HG03039 (cell line): ENCODE measurements at regions not wholly inside any gene's neighbourhood (a gene's known extent, or its start where the extent isn't known, plus 50 kb on each side); places are given as distances from the start of the nearest gene placed in this dataset.
"Not testable (repeated sequence)": the region's sequence is repeated elsewhere in the genome, so short reads cannot be mapped to it uniquely, and the experiment has no call there.

Experiments
- ATAC-seq: cut with Tn5 transposase; IDR thresholded peaks from one replicate; pipeline ENCODE4 v1.9.1; 2021; ENCODE audit warnings: mild to moderate bottlenecking, moderate library complexity; ENCODE audit not compliant: unreplicated experiment

DNA sequence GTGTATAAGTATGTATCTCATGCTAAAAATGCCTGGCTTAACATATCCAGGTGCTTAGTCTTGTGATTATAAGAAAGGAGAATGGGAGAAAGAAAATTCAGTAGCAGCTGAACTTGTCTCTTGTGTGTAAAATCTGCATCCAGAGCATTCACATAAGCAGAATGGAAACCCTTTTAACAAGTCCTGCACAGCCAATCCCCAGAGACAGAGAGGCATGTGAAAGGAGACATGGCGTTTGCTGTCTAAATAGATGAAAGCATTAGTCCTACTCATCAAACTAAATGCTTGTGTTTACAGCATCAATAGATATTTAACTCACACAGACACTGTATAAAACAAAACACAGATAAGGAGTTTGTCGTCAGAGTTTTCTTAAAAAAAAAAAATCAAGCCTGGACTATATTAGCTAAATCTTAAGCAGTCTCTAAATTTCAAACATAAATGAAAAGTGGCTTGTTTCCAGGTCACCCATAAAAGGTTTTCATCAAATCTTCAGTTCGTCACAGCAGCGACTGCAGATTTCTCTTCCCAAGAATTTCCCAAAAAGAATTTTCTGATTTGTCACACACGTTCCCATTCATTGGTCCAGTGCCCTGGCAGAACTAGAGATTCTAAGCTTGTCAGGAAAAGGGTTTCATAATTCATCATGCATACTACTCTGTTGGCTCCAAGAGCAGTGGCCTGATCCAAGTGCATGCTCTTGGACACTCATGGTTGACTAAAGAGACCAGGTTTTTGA, 249.2 kb downstream of the BTG1 start:
- no peak for ATAC-seq

GRCh38 chr12:91894911-91895310, 250.7 kb downstream of the BTG1 start:
- ATAC-seq, result no peak

DNA sequence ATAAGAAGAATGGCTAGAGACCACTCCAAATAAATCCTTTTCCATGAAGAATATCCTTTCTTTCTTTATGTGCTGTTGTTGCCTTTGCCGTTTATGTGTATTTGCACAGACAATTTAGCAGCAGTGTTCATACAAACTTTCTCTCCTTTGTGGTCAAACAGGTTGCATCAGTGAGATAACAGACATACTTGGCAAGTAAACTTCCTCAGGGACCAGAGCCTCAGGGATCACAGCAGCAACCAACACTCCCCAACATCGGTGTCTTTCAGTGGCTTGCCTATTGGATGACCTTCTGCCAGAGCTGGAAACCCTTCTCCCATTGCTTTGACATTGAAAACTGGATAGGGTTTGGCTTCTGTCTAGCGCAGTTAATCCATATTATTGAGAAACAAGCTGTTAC, 252.2 kb downstream of the BTG1 start:
- ATAC-seq, result no peak

DNA sequence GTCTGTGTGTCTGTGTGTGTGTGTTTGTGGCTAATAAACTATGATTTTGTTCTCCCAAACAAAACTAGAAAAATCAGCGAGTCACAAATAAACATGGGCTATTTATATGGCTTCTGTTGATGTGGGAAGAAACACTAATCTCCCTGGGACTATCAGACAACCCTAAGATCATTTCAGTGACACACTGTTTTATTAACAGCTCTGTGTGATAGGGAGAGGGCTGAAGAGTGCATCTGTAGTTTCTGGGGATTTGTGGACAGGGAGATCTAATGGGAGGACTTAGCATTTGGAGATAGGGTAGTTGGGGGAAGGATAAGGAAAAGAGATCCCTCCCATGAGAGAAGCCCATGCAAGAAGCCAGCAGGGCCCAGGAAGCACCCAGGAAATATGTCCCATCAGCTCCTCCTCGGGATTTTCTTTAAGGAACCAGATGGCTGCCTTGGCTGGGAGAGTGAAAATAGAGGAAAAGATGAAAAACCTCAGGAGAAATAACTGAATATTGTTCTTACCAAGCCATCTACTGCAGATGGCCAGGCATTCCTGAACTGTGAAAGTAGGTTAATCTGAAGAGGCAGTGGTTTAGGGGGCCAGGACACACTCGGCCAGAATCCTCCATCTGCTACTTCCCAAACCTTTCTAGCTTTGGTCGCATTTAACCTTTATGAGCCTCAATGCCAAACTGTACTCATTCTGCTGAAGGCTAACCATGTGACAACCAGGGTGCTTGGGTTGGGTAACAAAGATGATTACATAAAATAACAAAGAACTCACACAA, 253.4 kb downstream of the BTG1 start:
- no peak for ATAC-seq

- ATAC-seq, result no peak
These were observed 254.9 kb downstream of the BTG1 start for GRCh38 chr12:91890742-91891141.

GRCh38 chr12:91889910-91890309, 255.7 kb downstream of the BTG1 start:
- ATAC-seq, result no peak

GRCh38 chr12:91889059-91889458, 256.6 kb downstream of the BTG1 start:
- ATAC-seq, result no peak

DNA sequence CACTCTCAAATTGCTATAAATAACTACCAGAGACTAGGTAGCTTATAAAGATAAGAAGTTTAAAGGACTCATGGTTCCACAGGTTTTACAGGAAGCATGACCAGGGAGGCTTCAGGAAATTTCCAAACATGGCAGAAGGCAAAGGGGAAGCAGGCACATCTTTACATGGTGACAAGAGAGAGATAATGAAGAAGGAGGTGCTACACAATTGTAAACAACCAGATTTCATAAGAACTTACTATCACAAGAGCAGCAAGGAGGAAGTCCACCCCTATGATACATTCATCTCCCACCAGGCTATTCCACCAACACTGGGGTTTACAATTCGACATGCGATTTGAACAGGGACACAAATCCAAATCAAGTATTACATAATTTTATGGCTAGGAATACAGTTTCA, 257.7 kb downstream of the BTG1 start:
- ATAC-seq, result no peak

- ATAC-seq, result no peak
These were observed 259.6 kb downstream of the BTG1 start for GRCh38 chr12:91885851-91886731.

- ATAC-seq, result no peak
These were observed 261.4 kb downstream of the BTG1 start for GRCh38 chr12:91884230-91884629.

DNA sequence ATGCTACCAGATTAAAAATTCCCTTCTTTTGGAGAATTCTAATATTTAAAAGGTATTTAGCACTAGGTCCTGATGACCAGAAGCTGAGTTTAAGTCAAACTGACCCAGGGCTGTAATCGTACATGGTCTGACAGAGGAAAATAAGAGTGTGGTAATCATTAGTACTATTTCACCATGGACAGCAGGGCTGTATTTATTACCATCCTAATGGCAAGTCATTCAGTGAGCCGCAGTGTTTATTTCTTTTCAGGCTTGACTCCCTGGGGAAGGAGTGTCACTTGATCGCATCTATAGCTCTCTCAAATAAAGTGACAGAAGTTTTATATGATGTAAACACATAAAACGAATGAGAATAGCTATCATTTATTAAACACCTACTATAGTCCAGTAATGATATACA, 261.8 kb downstream of the BTG1 start:
- ATAC-seq, result no peak

- ATAC-seq, result no peak
These were observed 262.7 kb downstream of the BTG1 start for GRCh38 chr12:91882910-91883309.

DNA sequence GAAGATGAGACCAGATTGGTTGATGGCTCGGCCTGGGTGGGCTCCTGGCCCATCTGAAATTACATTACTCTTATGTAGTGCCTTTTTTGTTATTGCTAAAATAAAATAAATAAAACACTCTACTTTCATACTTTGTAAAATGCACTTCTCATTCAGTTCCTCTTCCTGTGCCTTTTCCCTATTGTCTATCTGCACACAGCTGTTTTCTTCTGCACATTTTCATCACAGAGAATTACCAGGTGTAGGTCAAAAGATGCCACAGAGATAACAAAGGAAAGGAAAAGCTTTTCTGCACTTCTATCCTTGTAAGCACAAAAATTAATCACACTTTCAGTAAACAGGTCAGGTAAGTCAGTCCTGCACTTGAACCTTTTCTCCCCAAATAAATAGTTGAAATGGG, 265.1 kb downstream of the BTG1 start:
- no peak for ATAC-seq

DNA sequence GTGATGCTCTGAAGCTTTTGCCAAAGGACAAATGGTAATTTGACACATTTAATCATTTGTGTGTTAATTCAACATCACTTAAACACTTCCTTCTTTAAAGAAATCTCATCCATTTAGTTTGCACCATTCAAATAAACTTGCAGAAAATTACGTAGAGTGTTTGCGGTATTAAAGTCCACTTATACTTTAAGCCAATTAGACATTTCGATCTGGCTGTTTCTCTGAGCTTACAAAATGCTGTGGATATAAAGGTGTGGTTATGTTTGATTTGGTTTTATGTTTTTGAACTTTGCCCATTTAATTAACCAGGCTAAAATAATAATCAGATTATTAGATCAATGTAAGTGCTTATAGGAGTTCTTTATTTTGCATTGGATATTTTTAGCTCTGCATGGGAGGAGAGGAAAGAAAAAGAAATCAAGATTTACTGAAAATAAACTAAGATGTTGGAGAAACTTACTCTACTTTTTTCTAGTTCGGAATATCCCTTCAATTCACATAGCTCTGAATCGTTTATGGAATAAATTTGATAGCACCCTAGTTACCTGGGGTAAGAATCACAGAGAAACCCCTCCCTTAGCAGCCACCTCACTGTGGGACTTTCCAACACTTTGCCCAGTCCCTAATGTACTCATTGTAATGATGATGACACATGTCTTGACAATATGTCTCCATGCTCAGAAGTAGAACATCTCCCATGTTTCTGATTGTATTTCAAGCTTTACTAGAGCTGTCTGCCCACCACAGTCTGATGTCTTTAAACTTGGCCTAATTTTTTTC, 268.0 kb downstream of the BTG1 start:
- no peak for ATAC-seq

- ATAC-seq, result no peak
These were observed 268.6 kb downstream of the BTG1 start for GRCh38 chr12:91877022-91877421.

DNA sequence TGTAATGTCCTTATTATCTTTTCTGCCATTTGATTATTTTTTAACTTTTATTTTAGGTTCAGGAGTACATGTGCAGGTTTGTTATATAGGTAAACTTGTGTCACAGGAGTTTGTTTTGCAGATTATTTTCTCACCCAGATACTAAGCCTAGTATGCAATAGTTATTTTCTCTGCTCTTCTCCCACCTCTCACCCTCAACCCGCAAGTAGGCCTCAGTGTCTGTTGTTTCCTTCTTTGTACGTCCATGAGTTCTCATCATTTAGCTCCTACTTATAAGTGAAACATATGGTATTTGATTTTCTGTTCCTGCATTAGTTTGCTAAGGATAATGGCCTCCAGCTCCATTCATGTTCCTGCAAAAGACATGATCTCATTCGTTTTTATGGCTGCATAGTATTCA, 270.0 kb downstream of the BTG1 start:
- not testable (repeated sequence) for ATAC-seq

DNA sequence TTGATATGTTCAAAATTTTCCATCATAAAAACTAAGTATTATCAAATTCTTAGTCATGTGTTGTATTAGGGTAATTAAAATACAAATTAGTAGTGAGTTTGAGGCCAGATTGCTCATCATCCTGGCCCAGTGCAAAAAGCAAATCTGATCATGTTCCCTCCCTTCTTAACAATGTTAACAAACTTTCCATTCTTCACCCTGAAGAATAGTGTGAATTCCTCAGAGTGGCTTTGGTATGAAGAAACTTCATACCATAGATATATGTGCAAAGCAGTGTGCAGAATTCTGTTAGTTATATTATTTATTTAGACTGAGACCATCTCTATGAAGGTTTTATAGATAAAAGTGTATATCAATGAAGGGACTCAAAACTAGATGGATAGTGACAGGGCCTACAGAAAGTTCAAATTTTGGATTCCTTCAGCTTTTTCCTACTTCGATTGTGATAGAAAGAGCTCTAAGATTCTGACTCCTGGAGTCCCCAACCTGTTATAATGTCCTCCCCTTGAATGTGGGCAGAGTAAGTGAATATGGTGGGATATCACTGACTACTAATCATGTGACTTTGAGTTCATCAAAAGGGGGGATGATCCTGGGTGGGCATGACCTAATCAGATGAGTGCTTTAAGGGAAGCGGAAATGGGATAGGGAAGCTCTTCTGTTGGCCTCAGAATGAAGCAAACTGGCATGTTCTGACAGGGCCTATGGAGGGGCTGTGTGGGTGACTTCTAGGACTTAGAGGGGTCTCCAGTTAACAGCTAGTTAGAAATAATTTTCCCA, 271.4 kb downstream of the BTG1 start:
- no peak for ATAC-seq

GRCh38 chr12:91871751-91872150, 273.9 kb downstream of the BTG1 start:
- no peak for ATAC-seq

- ATAC-seq, result no peak
These were observed 274.6 kb downstream of the BTG1 start for GRCh38 chr12:91870872-91871707.
